Endothelial cell of umbilical vein (primary cell): ENCODE measurements at regions not wholly inside any gene's neighbourhood (a gene's known extent, or its start where the extent isn't known, plus 50 kb on each side); places are given as distances from the start of the nearest gene placed in this dataset.

Experiments
- BruUV-seq: library from RNA; stranded (reverse); fragments of 400-500 nt; replicated peaks from 2 replicates; lab custom pipeline; 2021; lab: Mats Ljungman, UMichigan
- CTCF ChIA-PET: fragments of 300-600, 350-600 bp; sonication (Branson Sonifier 250); formaldehyde crosslinking; loops from one replicate; lab custom pipeline; 2021; ENCODE audit warnings: antibody characterized with exemption, inconsistent platforms; lab: Charles Lee
- POLR2A ChIA-PET: fragments of 300-600, 350-600 bp; sonication (Branson Sonifier 250); formaldehyde crosslinking; loops from one replicate; lab custom pipeline; 2021; ENCODE audit warnings: antibody characterized with exemption, inconsistent platforms; lab: Charles Lee
- DNase-seq: peaks from one replicate; pipeline ENCODE4 v3.0.0-alpha.2; 2011; ENCODE audit warnings: low read depth, low spot score
- FAIRE-seq: peaks from 2 replicates; lab custom pipeline; 2011; peaks lifted over from hg19 to GRCh38; lab: Jason Lieb, UNC
- H2AFZ ChIP-seq: 2 replicates; pipeline ENCODE4 v1.6.0; 2012; ENCODE audit warnings: low read depth, low read length, control low read depth, inconsistent platforms
- H3K27ac ChIP-seq: 2 replicates; pipeline ENCODE4 v1.5.1; 2011; ENCODE audit warnings: low read depth, mild to moderate bottlenecking, control low read depth, low read length, moderate library complexity; ENCODE audit not compliant: insufficient read depth
- H3K27me3 ChIP-seq, 2 experiments: 2 replicates each; pipeline versions ENCODE4 v1.6.0 to v1.6.1; 2011; ENCODE audit warnings: low read length in 2 of 2, mixed read lengths in 1 of 2; ENCODE audit not compliant: control insufficient read depth in 2 of 2, insufficient read depth in 2 of 2
- H3K36me3 ChIP-seq, 2 experiments: 2 replicates in 1 of 2; 3 replicates in 1 of 2; pipeline ENCODE4 v1.5.1; 2011; ENCODE audit warnings: low read length in 2 of 2, mild to moderate bottlenecking in 1 of 2, moderate library complexity in 1 of 2; ENCODE audit not compliant: control insufficient read depth in 2 of 2, insufficient read depth in 2 of 2; ENCODE audit errors: extremely low read depth in 1 of 2
- H3K4me1 ChIP-seq: 3 replicates; pipeline ENCODE4 v1.5.1; 2011; ENCODE audit warnings: mild to moderate bottlenecking, low read length; ENCODE audit not compliant: control insufficient read depth, insufficient read depth; ENCODE audit errors: extremely low read depth
- H3K4me2 ChIP-seq: 2 replicates; pipeline ENCODE4 v1.6.1; 2011; ENCODE audit warnings: low read length, control low read depth, mixed read lengths; ENCODE audit not compliant: insufficient read depth
- H3K4me3 ChIP-seq, 3 experiments: fragments of 200-600 bp in 1 of 3; sonication (generic), shearing (Covaris generic) in 1 of 3; replicated peaks in 1 of 3; 2 replicates each; pipeline ENCODE4 v1.5.1; 2011 to 2016; ENCODE audit warnings: control low read depth in 3 of 3, low read length in 3 of 3, mild to moderate bottlenecking in 2 of 3, inconsistent platforms in 1 of 3, low read depth in 1 of 3, moderate library complexity in 1 of 3; ENCODE audit not compliant: insufficient read depth in 1 of 3
- H3K79me2 ChIP-seq: 2 replicates; pipeline ENCODE4 v1.6.0; 2012; ENCODE audit warnings: low read length, inconsistent platforms; ENCODE audit not compliant: control insufficient read depth, insufficient read depth
- H3K9ac ChIP-seq: replicated peaks from 2 replicates; pipeline ENCODE3; 2011; ENCODE audit warnings: low read length, control low read depth; ENCODE audit not compliant: insufficient read depth; ENCODE audit errors: extremely low read depth
- H3K9me1 ChIP-seq: replicated peaks from 3 replicates; pipeline ENCODE4 v1.6.0; 2011; ENCODE audit warnings: mild to moderate bottlenecking, low read length; ENCODE audit not compliant: control insufficient read depth, insufficient read depth; ENCODE audit errors: extremely low read depth
- H3K9me3 ChIP-seq: replicated peaks from 2 replicates; pipeline ENCODE4 v1.5.1; 2012; ENCODE audit warnings: low read length, inconsistent platforms; ENCODE audit not compliant: control insufficient read depth, insufficient read depth
- H4K20me1 ChIP-seq: replicated peaks from 2 replicates; pipeline ENCODE3; 2011; ENCODE audit warnings: mild to moderate bottlenecking, low read length; ENCODE audit not compliant: control insufficient read depth, insufficient read depth; ENCODE audit errors: extremely low read depth
- CTCF ChIP-seq, 2 donors: IDR thresholded peaks; 1 replicate in 1 of 2; 2 replicates in 1 of 2; pipeline ENCODE4 v1.5.1; 2011; ENCODE audit warnings: low read length in 2 of 2, mild to moderate bottlenecking in 2 of 2, moderate library complexity in 2 of 2, control low read depth in 1 of 2, inconsistent platforms in 1 of 2, low read depth in 1 of 2; ENCODE audit not compliant: insufficient read depth in 1 of 2; ENCODE audit errors: extremely low read depth in 1 of 2
- EZH2 ChIP-seq: IDR thresholded peaks from 2 replicates; pipeline ENCODE4 v1.6.1; 2012; ENCODE audit warnings: borderline replicate concordance, low read depth, mild to moderate bottlenecking, moderate library complexity, low read length, inconsistent platforms; ENCODE audit not compliant: severe bottlenecking
- FOS ChIP-seq: IDR thresholded peaks from 2 replicates; pipeline ENCODE4 v1.6.1; 2011; ENCODE audit warnings: mild to moderate bottlenecking, low read length, moderate library complexity, borderline replicate concordance; ENCODE audit not compliant: insufficient read depth
- GATA2 ChIP-seq: IDR thresholded peaks from 2 replicates; pipeline ENCODE4 v1.7.0; 2011; ENCODE audit warnings: low read depth, mild to moderate bottlenecking, moderate library complexity, mixed read lengths, low read length; ENCODE audit not compliant: insufficient read length, insufficient read depth
- JUN ChIP-seq: IDR thresholded peaks from 2 replicates; pipeline ENCODE4 v1.6.1; 2011; ENCODE audit warnings: borderline replicate concordance, low read depth; ENCODE audit not compliant: insufficient read length, insufficient read depth
- MAX ChIP-seq: IDR thresholded peaks from 2 replicates; pipeline ENCODE4 v1.6.1; 2011; ENCODE audit not compliant: insufficient read depth, insufficient read length
- MYC ChIP-seq: IDR thresholded peaks from one replicate; pipeline ENCODE4 v1.6.1; 2011; ENCODE audit warnings: mild to moderate bottlenecking, low read depth, low read length
- POLR2A ChIP-seq: IDR thresholded peaks from 2 replicates; pipeline ENCODE4 v1.6.1; 2012; ENCODE audit warnings: low read depth, mild to moderate bottlenecking, control low read depth, low read length
- POLR2AphosphoS5 ChIP-seq: IDR thresholded peaks from 2 replicates; pipeline ENCODE4 v1.6.1; 2012; ENCODE audit warnings: low read depth, mild to moderate bottlenecking, control low read depth, low read length, moderate library complexity; ENCODE audit not compliant: insufficient read depth
- dilution Hi-C: fragments of 300-500 bp; cut with MboI; formaldehyde crosslinking; loops from one replicate; pipeline ENCODE4 v1.15.0; 2019; ENCODE audit warnings: low sequenced_read_pairs; ENCODE audit not compliant: extremely low pct_ligation_motif_present
- intact Hi-C: fragments of 100-400 bp; cut with micrococcal nuclease; formaldehyde crosslinking; loops from one replicate; pipeline ENCODE4 v1.10.0; 2022

GRCh38 chr1:79441238-79441637 lies 434.7 kb upstream of the ADGRL4 start:
- Histone ChIP-seq H4K20me1 (no peaks in the 10 kb centered on the region), H3K27me3 (no peaks in the 10 kb centered on the region), H3K27ac (no peak overlapping the region), H2AFZ (no peak overlapping the region), H3K4me1 (no peaks in the 10 kb centered on the region), H3K9me1 (no peaks in the 10 kb centered on the region), H3K9ac (no peak overlapping the region), H3K36me3 (no peaks in the 10 kb centered on the region), H3K4me2 (no peak overlapping the region), H3K79me2 (no peaks in the 10 kb centered on the region), H3K4me3 (no peak overlapping the region), H3K9me3 (no peaks in the 10 kb centered on the region)
- BruUV-seq: no TSS peak
- intact Hi-C loops: no loop called here
- POLR2A ChIA-PET: no interaction called here
- CTCF ChIA-PET: interaction anchor here (0.9 kb wide), 1 partner anchor 55 kb away, joined by 3 read pairs; no protein-coding TSS in a partner anchor
- dilution Hi-C loops: no loop called here
- DNase-seq: no peak
- TF ChIP-seq JUN: no peak
- no peak for TF ChIP-seq POLR2AphosphoS5
- no peak for TF ChIP-seq FOS
- no peak for TF ChIP-seq MYC
- no peak for TF ChIP-seq GATA2
- no peak for TF ChIP-seq CTCF (IDR thresholded peaks at IDR 0.05; ENCODE audit: extremely low read depth in 1 of 2, insufficient read depth in 1 of 2, low read depth in 1 of 2, low read length in 2 of 2)
- no peak for TF ChIP-seq EZH2
- no peak for TF ChIP-seq POLR2A
- no peak for TF ChIP-seq MAX
- no peak for FAIRE-seq
